Subcutaneous abdominal adipose tissue (tissue), 5 donors: ENCODE measurements at regions not wholly inside any gene's neighbourhood (a gene's known extent, or its start where the extent isn't known, plus 50 kb on each side); places are given as distances from the start of the nearest gene placed in this dataset.

Experiments used
- H3K27ac ChIP-seq: one replicate; pipeline ENCODE4 v1.7.0; 2013; ENCODE audit warnings: low read depth, mild to moderate bottlenecking, inconsistent platforms, low read length, moderate library complexity
- H3K27me3 ChIP-seq, 5 donors: one replicate each; pipeline ENCODE4 v1.7.0; 2013; ENCODE audit warnings: low read length in 5 of 5, inconsistent platforms in 1 of 5; ENCODE audit not compliant: control insufficient read depth in 5 of 5, insufficient read depth in 4 of 5
- H3K36me3 ChIP-seq, 5 donors: one replicate each; pipeline ENCODE4 v1.7.0; 2013; ENCODE audit warnings: low read length in 5 of 5; ENCODE audit not compliant: control insufficient read depth in 5 of 5, insufficient read depth in 5 of 5
- H3K4me1 ChIP-seq, 5 donors: one replicate each; pipeline ENCODE4 v1.7.0; 2013; ENCODE audit warnings: low read length in 5 of 5, mild to moderate bottlenecking in 3 of 5, moderate library complexity in 1 of 5; ENCODE audit not compliant: control insufficient read depth in 5 of 5, insufficient read depth in 5 of 5
- H3K4me3 ChIP-seq, 5 donors: one replicate each; pipeline ENCODE4 v1.7.0; 2013; ENCODE audit warnings: low read length in 5 of 5, low read depth in 1 of 5
- H3K9ac ChIP-seq, 5 donors: one replicate each; pipeline ENCODE4 v1.7.0; 2013; ENCODE audit warnings: low read length in 5 of 5, mild to moderate bottlenecking in 4 of 5, moderate library complexity in 3 of 5
- H3K9me3 ChIP-seq, 5 donors: one replicate each; pipeline ENCODE4 v1.7.0; 2013; ENCODE audit warnings: low read length in 5 of 5; ENCODE audit not compliant: control insufficient read depth in 5 of 5
- donor health status: healthy.
- donor health status: healthy.
- donor health status: healthy.
- donor health status: healthy.
- donor health status: healthy.

DNA sequence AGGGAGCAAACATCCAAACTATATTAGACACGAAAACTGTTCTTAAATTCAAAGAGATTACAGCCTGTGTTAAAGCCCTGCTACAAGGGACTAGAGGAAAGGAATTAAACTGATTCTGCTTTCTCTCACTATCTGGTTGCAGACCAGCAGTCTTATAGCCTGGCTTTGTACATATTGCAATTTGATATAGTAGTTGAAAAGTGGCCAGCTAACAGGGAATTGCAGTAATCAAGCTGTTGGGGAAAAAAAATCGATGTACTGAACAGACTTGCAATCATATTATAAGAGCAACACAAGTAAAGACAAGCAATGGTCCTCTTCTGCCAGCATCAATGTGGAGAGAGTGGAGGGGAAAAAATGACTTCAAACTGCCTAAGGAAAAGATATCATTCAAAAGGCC lies 364.4 kb upstream of the EPHA5 start:
- Histone ChIP-seq H3K4me1 (no peaks in the 10 kb centered on the region), H3K9me3 (no peaks in the 10 kb centered on the region), H3K27me3 (no peaks in the 10 kb centered on the region), H3K36me3 (no peaks in the 10 kb centered on the region), H3K4me3 (no peak overlapping the region), H3K9ac (no peak overlapping the region), H3K27ac (no peak overlapping the region)

- H3K27me3 ChIP-seq: no peaks in the 10 kb centered on the region
- H3K9me3 ChIP-seq: no peaks in the 10 kb centered on the region
- H3K4me1 ChIP-seq: no peaks in the 10 kb centered on the region
- H3K9ac ChIP-seq: no peak overlapping the region
- no peaks in the 10 kb centered on the region for H3K36me3 ChIP-seq
- H3K4me3 ChIP-seq: no peak overlapping the region
- H3K27ac ChIP-seq: no peak overlapping the region
These were observed 364.0 kb upstream of the EPHA5 start for GRCh38 chr4:66034262-66034661.

- no peak overlapping the region for H3K9ac ChIP-seq
- no peak overlapping the region for H3K27ac ChIP-seq
- H3K27me3 ChIP-seq: no peaks in the 10 kb centered on the region
- H3K4me1 ChIP-seq: no peaks in the 10 kb centered on the region
- H3K36me3 ChIP-seq: no peaks in the 10 kb centered on the region
- no peak overlapping the region for H3K4me3 ChIP-seq
- no peaks in the 10 kb centered on the region for H3K9me3 ChIP-seq
These were observed 362.3 kb upstream of the EPHA5 start for GRCh38 chr4:66032571-66032970.

DNA sequence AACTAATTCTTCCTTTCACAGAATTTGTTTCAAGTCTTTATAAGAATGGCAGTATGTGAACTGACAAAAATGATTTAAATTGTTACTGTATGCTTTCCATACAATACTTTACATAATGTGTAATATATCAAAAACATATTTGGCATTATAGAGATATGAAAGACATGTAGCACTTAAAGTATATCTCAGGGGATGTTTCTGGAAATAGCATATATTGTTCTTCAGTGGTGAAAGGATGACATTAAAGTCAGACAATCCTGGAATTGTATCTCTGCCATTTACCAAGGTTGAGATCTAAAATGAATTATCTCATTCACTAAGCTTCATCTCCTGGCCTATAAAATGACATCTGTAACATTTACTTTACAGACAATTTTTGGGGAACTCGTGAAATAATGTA lies 358.4 kb upstream of the EPHA5 start:
- Histone ChIP-seq H3K4me3 (no peak overlapping the region), H3K9ac (no peak overlapping the region), H3K27ac (no peak overlapping the region), H3K27me3 (no peaks in the 10 kb centered on the region), H3K4me1 (no peaks in the 10 kb centered on the region), H3K36me3 (no peaks in the 10 kb centered on the region), H3K9me3 (peaks cover 0 to 5% (median 0%) of the 10 kb centered on the region in 5 donors)

DNA sequence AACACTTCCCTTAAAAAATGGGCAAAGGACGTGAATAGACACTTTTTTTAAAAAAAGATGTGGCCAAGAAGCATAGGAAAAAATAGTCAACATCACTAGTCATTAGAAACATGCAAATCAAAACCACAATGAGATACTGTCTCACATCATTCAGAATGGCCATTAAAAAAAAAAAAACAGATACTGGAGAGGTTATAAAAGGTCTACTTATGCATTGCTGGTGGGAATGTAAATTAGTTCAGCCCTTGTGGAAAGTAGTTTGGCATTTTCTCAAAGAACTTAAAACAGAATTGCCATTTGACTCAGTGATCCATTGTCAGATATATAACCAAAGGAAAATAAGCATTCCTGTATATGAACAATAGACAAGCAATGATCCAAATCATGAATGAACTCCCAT lies 352.8 kb upstream of the EPHA5 start:
- Histone ChIP-seq H3K27ac (no peak overlapping the region), H3K9me3 (peaks cover 0 to 5% (median 3%) of the 10 kb centered on the region in 5 donors), H3K4me1 (no peaks in the 10 kb centered on the region), H3K9ac (no peak overlapping the region), H3K36me3 (no peaks in the 10 kb centered on the region), H3K4me3 (no peak overlapping the region), H3K27me3 (no peaks in the 10 kb centered on the region)

GRCh38 chr4:66017671-66018070 lies 347.4 kb upstream of the EPHA5 start:
- Histone ChIP-seq H3K9ac (no peak overlapping the region), H3K27me3 (no peaks in the 10 kb centered on the region), H3K4me3 (no peak overlapping the region), H3K4me1 (no peaks in the 10 kb centered on the region), H3K27ac (no peak overlapping the region), H3K9me3 (peaks cover 0 to 12% (median 10%) of the 10 kb centered on the region in 5 donors), H3K36me3 (no peaks in the 10 kb centered on the region)

- H3K4me3 ChIP-seq: no peak overlapping the region
- peaks cover 4 to 16% (median 12%) of the 10 kb centered on the region in 5 donors for H3K9me3 ChIP-seq
- no peaks in the 10 kb centered on the region for H3K36me3 ChIP-seq
- no peak overlapping the region for H3K9ac ChIP-seq
- no peaks in the 10 kb centered on the region for H3K4me1 ChIP-seq
- H3K27ac ChIP-seq: no peak overlapping the region
- H3K27me3 ChIP-seq: no peaks in the 10 kb centered on the region
These were observed 346.0 kb upstream of the EPHA5 start for GRCh38 chr4:66016240-66016639.

DNA sequence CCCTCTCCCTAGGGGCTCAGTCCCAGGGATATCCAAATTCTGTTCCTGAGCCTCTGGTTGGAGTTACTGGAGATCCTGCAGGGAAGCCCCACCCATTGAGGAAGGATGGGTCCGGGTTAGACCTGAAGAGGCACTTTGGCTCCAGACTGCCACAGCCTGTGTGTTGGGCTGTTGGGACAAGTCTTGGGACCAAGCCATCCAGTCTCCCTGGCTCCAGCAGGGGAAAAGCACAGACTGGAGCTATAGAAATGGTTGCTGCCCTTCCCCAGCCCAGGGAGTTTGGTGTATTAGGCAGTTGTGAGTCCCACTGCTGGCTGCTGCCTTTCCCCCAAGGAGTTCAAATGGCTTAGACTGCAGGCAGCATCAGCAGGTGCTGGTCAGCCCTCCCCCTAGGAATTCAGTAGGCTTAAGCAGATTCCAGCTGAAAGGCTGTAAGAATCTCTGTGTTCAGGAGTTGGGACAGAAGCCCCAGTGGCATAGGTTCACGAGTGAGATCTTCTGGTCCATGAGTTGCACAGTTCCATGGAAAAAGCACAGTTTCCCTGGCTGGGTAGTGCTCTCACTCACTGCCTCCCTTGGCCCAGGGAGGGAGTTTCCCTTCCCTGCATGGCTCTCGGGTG lies 344.0 kb upstream of the EPHA5 start:
- Histone ChIP-seq H3K27ac (no peak overlapping the region), H3K4me1 (no peaks in the 10 kb centered on the region), H3K36me3 (no peaks in the 10 kb centered on the region), H3K4me3 (no peak overlapping the region), H3K27me3 (no peaks in the 10 kb centered on the region), H3K9me3 (peaks cover 4 to 16% (median 12%) of the 10 kb centered on the region in 5 donors), H3K9ac (no peak overlapping the region)

DNA sequence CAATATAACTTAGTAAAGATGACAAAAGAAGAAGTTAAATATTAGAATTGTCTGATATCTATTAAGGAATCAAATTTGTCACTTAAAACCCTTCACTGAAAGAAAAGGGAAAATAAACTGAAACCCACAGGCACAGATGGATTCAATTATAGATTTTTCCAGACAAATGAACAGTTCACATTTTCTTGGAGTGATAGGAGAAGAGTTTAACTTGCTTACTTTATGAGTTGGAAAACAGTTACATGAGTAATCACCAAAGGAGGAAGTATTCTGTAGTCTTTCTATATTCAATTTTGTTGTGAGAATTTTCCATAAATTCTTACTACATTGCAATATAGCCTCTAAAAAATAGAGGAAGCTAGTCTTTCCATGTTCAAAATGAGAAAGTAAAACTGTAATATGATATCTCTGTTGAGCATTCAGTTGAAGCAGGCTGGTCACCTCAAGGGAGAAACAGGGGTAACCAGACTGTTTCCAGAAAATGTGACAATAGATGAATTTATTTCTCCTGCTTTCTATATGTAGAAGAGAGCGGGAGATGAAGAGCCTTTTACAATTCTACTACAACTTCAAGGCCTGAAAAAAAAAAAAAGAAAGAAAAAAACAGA lies 330.3 kb upstream of the EPHA5 start:
- Histone ChIP-seq H3K4me3 (no peak overlapping the region), H3K36me3 (no peaks in the 10 kb centered on the region), H3K9ac (no peak overlapping the region), H3K9me3 (no peaks in the 10 kb centered on the region), H3K27ac (no peak overlapping the region), H3K27me3 (no peaks in the 10 kb centered on the region), H3K4me1 (no peaks in the 10 kb centered on the region)

DNA sequence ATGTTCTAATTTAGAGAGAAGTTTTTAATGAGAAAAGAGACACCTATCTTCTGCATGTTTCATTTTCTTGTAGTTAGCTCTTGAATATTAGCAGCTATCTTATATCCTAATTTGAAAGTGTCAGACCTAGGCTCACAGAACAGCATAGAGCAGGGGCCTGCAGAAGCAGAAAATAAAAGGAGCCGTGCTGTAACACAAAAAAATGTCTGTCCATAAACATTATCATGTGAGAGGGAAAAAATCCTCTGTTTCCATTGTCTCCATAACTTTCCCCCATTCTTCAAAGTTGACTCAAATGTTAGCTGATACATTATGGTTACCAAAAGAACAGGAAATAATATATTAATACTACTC lies 329.2 kb upstream of the EPHA5 start:
- no peak overlapping the region for H3K4me3 ChIP-seq
- H3K9me3 ChIP-seq: no peaks in the 10 kb centered on the region
- no peak overlapping the region for H3K9ac ChIP-seq
- no peaks in the 10 kb centered on the region for H3K27me3 ChIP-seq
- H3K27ac ChIP-seq: no peak overlapping the region
- H3K36me3 ChIP-seq: no peaks in the 10 kb centered on the region
- no peaks in the 10 kb centered on the region for H3K4me1 ChIP-seq
